ENCODE measurements at regions not wholly inside any gene's neighbourhood (a gene's known extent, or its start where the extent isn't known, plus 50 kb on each side); places are given as distances from the start of the nearest gene placed in this dataset.

GRCh38 chr9:89701221-89701798 is 96.5 kb downstream of the GADD45G start:
- no peak overlapping the region for H3K4me2 ChIP-seq (ENCODE audit: insufficient read depth in 1 of 2, low read depth in 2 of 2, low read length in 2 of 2)

More at GRCh38 chr9:89701221-89701798, 96.5 kb downstream of the GADD45G start:
- ChIA-PET POLR2A (ENCODE audit: partially characterized antibody) (interaction anchor here (1.6 kb wide), 1 partner anchor 24 kb away, joined by 5 read pairs; no protein-coding TSS in a partner anchor), CTCF (ENCODE audit: partially characterized antibody) (interaction anchor here (1.0 to 3.6 kb wide), 3 partner anchors 25 to 97 kb away, joined by 3 to 12 read pairs (median 3); partner anchors contain the start of gene GADD45G)
- Histone ChIP-seq H2AFZ (ENCODE audit: low read length) (no peak overlapping the region), H2BK15ac (ENCODE audit: low read length) (peak overlapping the region; percentile 47; the same call in 1 of the 2 replicates), H4K5ac (ENCODE audit: insufficient read length, low read depth, low read length) (no peak overlapping the region), H3K79me2 (ENCODE audit: control insufficient read depth in 1 of 2, insufficient read depth in 2 of 2, low read length in 2 of 2) (no peaks in the 10 kb centered on the region), H3K4ac (replicated peaks; ENCODE audit: insufficient read length, low read depth, low read length) (no peak overlapping the region), H2BK5ac (ENCODE audit: low read depth, low read length) (0 out of 2 replicates have a peak overlapping the region, but pooled peaks have one; percentile 18), H3K23ac (ENCODE audit: insufficient read length) (no peak overlapping the region), H4K8ac (ENCODE audit: extremely low read depth, insufficient read depth, low read length) (no peak overlapping the region), H2BK20ac (ENCODE audit: low read length) (0 out of 2 replicates have a peak overlapping the region, but pooled peaks have one; percentile 15), H3K56ac (replicated peaks; ENCODE audit: insufficient read length, low read depth, low read length) (no peak overlapping the region), H3K9me3 (ENCODE audit: insufficient read depth in 2 of 2, low read depth in 1 of 2, low read length in 1 of 2) (no peaks in the 10 kb centered on the region), H3K27me3 (replicated peaks in 1 of 4; ENCODE audit: control insufficient read depth in 3 of 4, extremely low read depth in 1 of 4, insufficient read depth in 3 of 4, low read length in 3 of 4) (no peaks in the 10 kb centered on the region), H3K9ac (replicated peaks in 1 of 4; ENCODE audit: extremely low read depth in 1 of 4, low read depth in 3 of 4, low read length in 3 of 4) (no peak overlapping the region), H3K23me2 (ENCODE audit: low read depth, low read length) (no peaks in the 10 kb centered on the region), H3K4me1 (replicated peaks in 1 of 4; ENCODE audit: control insufficient read depth in 3 of 4, insufficient read depth in 4 of 4, low read length in 3 of 4) (peaks cover 0 to 7% (median 5%) of the 10 kb centered on the region in 4 experiments; a peak in 3 of 7 replicates), H3K18ac (ENCODE audit: extremely low read depth, low read length) (0 out of 2 replicates have a peak overlapping the region, but pooled peaks have one; percentile 25), H4K20me1 (replicated peaks in 1 of 2; ENCODE audit: control insufficient read depth in 1 of 2, insufficient read depth in 2 of 2, low read length in 2 of 2) (no peaks in the 10 kb centered on the region), H2AK5ac (ENCODE audit: low read depth, low read length) (no peak overlapping the region), H3K14ac (ENCODE audit: insufficient read length) (no peak overlapping the region), H3K79me1 (ENCODE audit: low read depth, low read length) (no peaks in the 10 kb centered on the region), H3K4me3 (ENCODE audit: extremely low read depth in 1 of 4, insufficient read depth in 2 of 4, low read depth in 3 of 4, low read length in 4 of 4) (no peak overlapping the region), H4K91ac (replicated peaks; ENCODE audit: insufficient read length, low read length) (peak overlapping the region; percentile 14), H2BK12ac (ENCODE audit: low read depth, low read length) (no peak overlapping the region), H2BK120ac (replicated peaks; ENCODE audit: low read depth, low read length) (no peak overlapping the region), H3K36me3 (ENCODE audit: control insufficient read depth in 2 of 4, insufficient read depth in 4 of 4, low read length in 3 of 4) (no peaks in the 10 kb centered on the region), H3K27ac (ENCODE audit: low read depth, low read length) (no peak overlapping the region)
- 78% methylated on average over 14 of the region's 14 CpGs; no CpG with 5 or more reads in 1 of the 2 experiments for WGBS, 2 experiments (ENCODE audit: extremely low coverage in 1 of 2, insufficient coverage in 1 of 2, insufficient read length in 1 of 2, insufficient replicate concordance in 2 of 2, low coverage in 1 of 2, low lambda C conversion rate in 2 of 2, missing lambda C conversion rate in 1 of 2)
- no peak for FAIRE-seq
- TF ChIP-seq SP2 (IDR thresholded peaks at IDR 0.05; ENCODE audit: low read length) (no peak), BRCA1 (IDR thresholded peaks at IDR 0.05; ENCODE audit: low read depth, low read length) (no peak), CBX8 (IDR thresholded peaks at IDR 0.05; ENCODE audit: borderline replicate concordance, low read depth, low read length) (no peak), HDAC6 (IDR thresholded peaks at IDR 0.05; ENCODE audit: low read depth, low read length) (no peak), SIX5 (IDR thresholded peaks at IDR 0.05; ENCODE audit: low read depth, low read length) (no peak), YY1 (IDR thresholded peaks at IDR 0.05; ENCODE audit: low read depth, low read length) (no peak), TBP (IDR thresholded peaks at IDR 0.05; ENCODE audit: low read depth, low read length) (no peak), CHD2 (IDR thresholded peaks at IDR 0.05; ENCODE audit: low read length) (no peak), TAF7 (optimal IDR thresholded peaks at IDR 0.05; ENCODE audit: borderline replicate concordance, low read depth, low read length) (no peak), MAFK (IDR thresholded peaks at IDR 0.05; ENCODE audit: low read depth, low read length) (no peak), CTBP2 (IDR thresholded peaks at IDR 0.05; ENCODE audit: borderline replicate concordance, insufficient read depth, insufficient read length, low read length) (no peak)
- DNase-seq (ENCODE audit: low read depth in 1 of 2, low spot score in 2 of 2) = no peak

All from H1 (cell line).